ENCODE measurements at regions not wholly inside any gene's neighbourhood (a gene's known extent, or its start where the extent isn't known, plus 50 kb on each side); places are given as distances from the start of the nearest gene placed in this dataset.

DNA sequence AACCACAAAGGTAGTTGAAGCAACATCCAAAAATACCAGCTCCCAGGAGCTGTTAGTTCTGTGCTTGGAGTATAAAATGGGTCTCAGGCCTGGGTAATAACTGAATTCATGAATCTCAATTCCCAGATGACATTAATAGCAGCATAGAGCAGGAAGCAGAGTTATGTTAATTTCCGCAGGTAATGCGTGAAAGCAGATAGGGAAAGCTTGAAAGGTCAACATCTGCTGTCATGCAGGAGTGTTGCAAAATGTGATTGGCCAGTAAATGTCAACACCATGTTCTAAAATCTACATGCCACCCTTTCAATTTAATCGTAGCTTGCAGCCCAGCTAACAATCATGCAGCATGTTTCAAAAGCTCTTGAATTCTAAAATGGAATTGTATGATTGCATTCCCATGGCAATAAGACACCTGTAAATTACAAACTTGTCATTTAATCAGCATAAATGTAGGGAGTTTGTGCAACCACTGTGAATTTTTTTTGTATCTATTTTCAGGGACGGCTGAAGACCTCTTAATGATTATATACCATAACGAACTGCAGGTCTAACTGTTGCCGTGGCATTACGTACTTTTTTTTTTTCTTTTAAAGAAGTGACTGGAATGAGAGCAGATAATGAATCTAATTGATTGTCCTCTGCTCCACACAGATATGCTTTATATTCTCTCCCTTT, 635.8 kb upstream of the FOXG1 start:
- peak overlapping the region; percentile 3 for H2AFZ ChIP-seq (ENCODE audit: low read depth, low read length)
- H3K4me3 ChIP-seq (ENCODE audit: low read length), result peak overlapping the region; percentile 46
- no peaks in the 10 kb centered on the region for H3K9me3 ChIP-seq (ENCODE audit: low read length)
- H3K27ac ChIP-seq (ENCODE audit: low read length), result peak overlapping the region; percentile 95
- peak overlapping the region; percentile 59 for H3K9ac ChIP-seq (ENCODE audit: low read length)
- no peaks in the 10 kb centered on the region for H3K27me3 ChIP-seq (ENCODE audit: insufficient read depth, low read depth, low read length)
- H3K36me3 ChIP-seq (ENCODE audit: insufficient read depth, low read length), result no peaks in the 10 kb centered on the region
- peak overlapping the region; percentile 62 for H3K4me2 ChIP-seq (ENCODE audit: low read length)
- TF ChIP-seq MXI1 (conservative IDR thresholded peaks at IDR 0.05; ENCODE audit: poor library complexity, severe bottlenecking), result no peak
- TF ChIP-seq, protein P1, sequence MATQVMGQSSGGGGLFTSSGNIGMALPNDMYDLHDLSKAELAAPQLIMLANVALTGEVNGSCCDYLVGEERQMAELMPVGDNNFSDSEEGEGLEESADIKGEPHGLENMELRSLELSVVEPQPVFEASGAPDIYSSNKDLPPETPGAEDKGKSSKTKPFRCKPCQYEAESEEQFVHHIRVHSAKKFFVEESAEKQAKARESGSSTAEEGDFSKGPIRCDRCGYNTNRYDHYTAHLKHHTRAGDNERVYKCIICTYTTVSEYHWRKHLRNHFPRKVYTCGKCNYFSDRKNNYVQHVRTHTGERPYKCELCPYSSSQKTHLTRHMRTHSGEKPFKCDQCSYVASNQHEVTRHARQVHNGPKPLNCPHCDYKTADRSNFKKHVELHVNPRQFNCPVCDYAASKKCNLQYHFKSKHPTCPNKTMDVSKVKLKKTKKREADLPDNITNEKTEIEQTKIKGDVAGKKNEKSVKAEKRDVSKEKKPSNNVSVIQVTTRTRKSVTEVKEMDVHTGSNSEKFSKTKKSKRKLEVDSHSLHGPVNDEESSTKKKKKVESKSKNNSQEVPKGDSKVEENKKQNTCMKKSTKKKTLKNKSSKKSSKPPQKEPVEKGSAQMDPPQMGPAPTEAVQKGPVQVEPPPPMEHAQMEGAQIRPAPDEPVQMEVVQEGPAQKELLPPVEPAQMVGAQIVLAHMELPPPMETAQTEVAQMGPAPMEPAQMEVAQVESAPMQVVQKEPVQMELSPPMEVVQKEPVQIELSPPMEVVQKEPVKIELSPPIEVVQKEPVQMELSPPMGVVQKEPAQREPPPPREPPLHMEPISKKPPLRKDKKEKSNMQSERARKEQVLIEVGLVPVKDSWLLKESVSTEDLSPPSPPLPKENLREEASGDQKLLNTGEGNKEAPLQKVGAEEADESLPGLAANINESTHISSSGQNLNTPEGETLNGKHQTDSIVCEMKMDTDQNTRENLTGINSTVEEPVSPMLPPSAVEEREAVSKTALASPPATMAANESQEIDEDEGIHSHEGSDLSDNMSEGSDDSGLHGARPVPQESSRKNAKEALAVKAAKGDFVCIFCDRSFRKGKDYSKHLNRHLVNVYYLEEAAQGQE (IDR thresholded peaks at IDR 0.05; ENCODE audit: borderline replicate concordance), result no peak
- peak; percentile 38 for TF ChIP-seq SMC3 (conservative IDR thresholded peaks at IDR 0.05; ENCODE audit: poor library complexity)
- TF ChIP-seq EP300 (conservative IDR thresholded peaks at IDR 0.05; ENCODE audit: poor library complexity, severe bottlenecking), result peak; percentile 88
- TF ChIP-seq, protein P2, sequence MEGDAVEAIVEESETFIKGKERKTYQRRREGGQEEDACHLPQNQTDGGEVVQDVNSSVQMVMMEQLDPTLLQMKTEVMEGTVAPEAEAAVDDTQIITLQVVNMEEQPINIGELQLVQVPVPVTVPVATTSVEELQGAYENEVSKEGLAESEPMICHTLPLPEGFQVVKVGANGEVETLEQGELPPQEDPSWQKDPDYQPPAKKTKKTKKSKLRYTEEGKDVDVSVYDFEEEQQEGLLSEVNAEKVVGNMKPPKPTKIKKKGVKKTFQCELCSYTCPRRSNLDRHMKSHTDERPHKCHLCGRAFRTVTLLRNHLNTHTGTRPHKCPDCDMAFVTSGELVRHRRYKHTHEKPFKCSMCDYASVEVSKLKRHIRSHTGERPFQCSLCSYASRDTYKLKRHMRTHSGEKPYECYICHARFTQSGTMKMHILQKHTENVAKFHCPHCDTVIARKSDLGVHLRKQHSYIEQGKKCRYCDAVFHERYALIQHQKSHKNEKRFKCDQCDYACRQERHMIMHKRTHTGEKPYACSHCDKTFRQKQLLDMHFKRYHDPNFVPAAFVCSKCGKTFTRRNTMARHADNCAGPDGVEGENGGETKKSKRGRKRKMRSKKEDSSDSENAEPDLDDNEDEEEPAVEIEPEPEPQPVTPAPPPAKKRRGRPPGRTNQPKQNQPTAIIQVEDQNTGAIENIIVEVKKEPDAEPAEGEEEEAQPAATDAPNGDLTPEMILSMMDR (IDR thresholded peaks at IDR 0.05; ENCODE audit: poor library complexity, severe bottlenecking), result no peak
- TF ChIP-seq POLR2AphosphoS5 (IDR thresholded peaks at IDR 0.05), result peak; percentile 46
- peak; percentile 30 for TF ChIP-seq RAD21 (conservative IDR thresholded peaks at IDR 0.05)
- no peak for TF ChIP-seq TAF1 (IDR thresholded peaks at IDR 0.05; ENCODE audit: low read depth)
- TF ChIP-seq EZH2 (IDR thresholded peaks at IDR 0.05; ENCODE audit: borderline replicate concordance, insufficient read depth, low read length, poor library complexity, severe bottlenecking), result no peak
- H4K20me1 ChIP-seq (ENCODE audit: insufficient read depth), result no peaks in the 10 kb centered on the region
- H3K9me2 ChIP-seq (ENCODE audit: insufficient read depth, low read length), result no peaks in the 10 kb centered on the region
- peaks cover 4% of the 10 kb centered on the region for H3F3A ChIP-seq (ENCODE audit: insufficient read depth, low read length, poor library complexity, severe bottlenecking)
- H3K79me2 ChIP-seq (replicated peaks; ENCODE audit: insufficient read depth, low read length), result no peaks in the 10 kb centered on the region

DNA sequence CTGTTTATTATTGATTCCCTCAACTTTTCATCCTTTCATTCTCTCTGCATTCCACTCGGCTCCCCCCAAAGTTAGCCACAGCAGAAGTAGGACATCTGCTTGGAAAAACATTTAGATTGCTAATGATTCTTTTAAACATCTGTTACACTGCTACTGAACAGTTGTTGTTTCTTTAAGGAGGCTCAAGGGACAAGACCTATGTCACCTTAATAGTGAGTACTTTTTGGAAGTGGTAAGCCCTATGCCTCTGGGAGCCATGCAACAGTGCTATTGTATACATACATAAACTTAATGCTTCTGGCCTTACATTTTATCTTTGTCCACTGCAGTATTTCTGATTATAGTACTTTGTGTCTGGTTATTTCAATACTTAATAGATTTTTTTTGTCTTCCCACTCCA, 628.2 kb upstream of the FOXG1 start:
- Histone ChIP-seq H4K20me1 (ENCODE audit: insufficient read depth) (no peaks in the 10 kb centered on the region), H3K27me3 (ENCODE audit: insufficient read depth, low read depth, low read length) (no peaks in the 10 kb centered on the region), H3K9me3 (ENCODE audit: low read length) (no peaks in the 10 kb centered on the region), H3K27ac (ENCODE audit: low read length) (no peak overlapping the region), H3F3A (ENCODE audit: insufficient read depth, low read length, poor library complexity, severe bottlenecking) (no peaks in the 10 kb centered on the region), H3K79me2 (replicated peaks; ENCODE audit: insufficient read depth, low read length) (no peaks in the 10 kb centered on the region), H3K36me3 (ENCODE audit: insufficient read depth, low read length) (no peaks in the 10 kb centered on the region), H2AFZ (ENCODE audit: low read depth, low read length) (no peak overlapping the region), H3K4me2 (ENCODE audit: low read length) (no peak overlapping the region), H3K9ac (ENCODE audit: low read length) (no peak overlapping the region), H3K9me2 (ENCODE audit: insufficient read depth, low read length) (no peaks in the 10 kb centered on the region), H3K4me3 (ENCODE audit: low read length) (no peak overlapping the region)
- TF ChIP-seq MXI1 (conservative IDR thresholded peaks at IDR 0.05; ENCODE audit: poor library complexity, severe bottlenecking), result no peak
- no peak for TF ChIP-seq TAF1 (IDR thresholded peaks at IDR 0.05; ENCODE audit: low read depth)
- TF ChIP-seq, protein P1 (IDR thresholded peaks at IDR 0.05; ENCODE audit: borderline replicate concordance), result no peak
- TF ChIP-seq, protein P2 (IDR thresholded peaks at IDR 0.05; ENCODE audit: poor library complexity, severe bottlenecking), result no peak
- no peak for TF ChIP-seq POLR2AphosphoS5 (IDR thresholded peaks at IDR 0.05)
- TF ChIP-seq RAD21 (conservative IDR thresholded peaks at IDR 0.05), result no peak
- TF ChIP-seq EP300 (conservative IDR thresholded peaks at IDR 0.05; ENCODE audit: poor library complexity, severe bottlenecking), result no peak
- no peak for TF ChIP-seq SMC3 (conservative IDR thresholded peaks at IDR 0.05; ENCODE audit: poor library complexity)
- no peak for TF ChIP-seq EZH2 (IDR thresholded peaks at IDR 0.05; ENCODE audit: borderline replicate concordance, insufficient read depth, low read length, poor library complexity, severe bottlenecking)
